GM23338 (cell line): ENCODE measurements at regions not wholly inside any gene's neighbourhood (a gene's known extent, or its start where the extent isn't known, plus 50 kb on each side); places are given as distances from the start of the nearest gene placed in this dataset.
A peak's percentile ranks its signal among the peaks of the same experiment; 100 is the strongest.

Source experiments
- ATAC-seq: fragments of 200-7000 bp; cut with Tn5 transposase; 3 replicates; pipeline ENCODE4 v1.9.1; 2020
- DNase-seq: peaks from one replicate; pipeline ENCODE4 v3.0.0-alpha.2; 2015; ENCODE audit warnings: low spot score
- H2AFZ ChIP-seq: fragments of 200-600 bp; sonication (generic); 2 replicates; pipeline ENCODE4 v1.8.0; 2016; ENCODE audit warnings: antibody characterized with exemption, mild to moderate bottlenecking, moderate library complexity
- H3F3A ChIP-seq: fragments of 200-600 bp; sonication (generic); replicated peaks from 2 replicates; pipeline ENCODE4 v1.8.0; 2017; ENCODE audit warnings: antibody characterized with exemption, mixed run types, low read depth
- H3K27ac ChIP-seq: fragments of 200-600 bp; sonication (generic); 2 replicates; pipeline ENCODE4 v1.6.1; 2016; ENCODE audit warnings: low read depth
- H3K27me3 ChIP-seq: fragments of 200-600 bp; sonication (generic); 2 replicates; pipeline ENCODE4 v1.8.0; 2016; ENCODE audit warnings: mild to moderate bottlenecking, mixed run types, moderate library complexity; ENCODE audit not compliant: insufficient read depth
- H3K36me3 ChIP-seq: fragments of 200-600 bp; sonication (generic); 2 replicates; pipeline ENCODE4 v1.8.0; 2016; ENCODE audit warnings: mild to moderate bottlenecking; ENCODE audit not compliant: insufficient read depth
- H3K4me1 ChIP-seq: fragments of 200-600 bp; sonication (generic); 2 replicates; pipeline ENCODE4 v1.8.0; 2016; ENCODE audit warnings: mild to moderate bottlenecking, moderate library complexity; ENCODE audit not compliant: insufficient read depth
- H3K4me2 ChIP-seq: fragments of 200-600 bp; sonication (generic); 2 replicates; pipeline ENCODE4 v1.7.1; 2017; ENCODE audit warnings: mixed run types
- H3K4me3 ChIP-seq: fragments of 200-600 bp; sonication (generic); 2 replicates; pipeline ENCODE4 v1.6.1; 2016; ENCODE audit warnings: mixed run types
- H3K79me2 ChIP-seq: fragments of 200-600 bp; sonication (generic); replicated peaks from 2 replicates; pipeline ENCODE4 v1.8.0; 2017; ENCODE audit warnings: mild to moderate bottlenecking; ENCODE audit not compliant: insufficient read depth
- H3K9me2 ChIP-seq: fragments of 200-600 bp; sonication (generic); 2 replicates; pipeline ENCODE4 v1.8.0; 2017; ENCODE audit not compliant: insufficient read depth
- H4K20me1 ChIP-seq: fragments of 200-600 bp; sonication (generic); replicated peaks from 2 replicates; pipeline ENCODE4 v1.8.0; 2017; ENCODE audit warnings: mild to moderate bottlenecking; ENCODE audit not compliant: insufficient read depth
- H3K27ac Mint-ChIP-seq: 2 replicates; pipeline ENCODE4 v1.8.0; 2020; ENCODE audit warnings: inconsistent platforms, mild to moderate bottlenecking, moderate library complexity, mixed read lengths
- H3K27me3 Mint-ChIP-seq: 3 replicates; pipeline ENCODE4 v1.8.0; 2022; ENCODE audit warnings: low read depth, mild to moderate bottlenecking, moderate library complexity, mixed read lengths, inconsistent platforms; ENCODE audit not compliant: insufficient read depth, poor library complexity
- H3K36me3 Mint-ChIP-seq: 3 replicates; pipeline ENCODE4 v1.8.0; 2021; ENCODE audit warnings: low read depth, mild to moderate bottlenecking, inconsistent platforms, moderate library complexity, mixed read lengths
- H3K4me1 Mint-ChIP-seq: 3 replicates; pipeline ENCODE4 v1.8.0; 2020; ENCODE audit warnings: mild to moderate bottlenecking, inconsistent platforms, mixed read lengths
- H3K4me3 Mint-ChIP-seq: 3 replicates; pipeline ENCODE4 v1.8.0; 2021; ENCODE audit warnings: moderate library complexity, mild to moderate bottlenecking, inconsistent platforms, mixed read lengths
- H3K9me3 Mint-ChIP-seq: 3 replicates; pipeline ENCODE4 v1.8.0; 2020; ENCODE audit warnings: moderate library complexity, mild to moderate bottlenecking, inconsistent platforms, mixed read lengths
- CREB1 ChIP-seq: fragments of 250-450 bp; sonication (Bioruptor Pico); IDR thresholded peaks from 2 replicates; pipeline ENCODE4 v1.5.0; 2020; ENCODE audit warnings: low read depth, mild to moderate bottlenecking, moderate library complexity
- CTCF ChIP-seq, 2 experiments: fragments of 200-600 bp in 1 of 2; sonication (generic) in 1 of 2; conservative IDR thresholded peaks; 2 replicates each; pipeline versions ENCODE4 v1.5.1 to v1.6.1; 2016 to 2017; ENCODE audit warnings: antibody characterized with exemption in 2 of 2, low read depth in 2 of 2, mild to moderate bottlenecking in 2 of 2, moderate library complexity in 1 of 2
- EZH2phosphoT487 ChIP-seq: fragments of 200-600 bp; sonication (generic); IDR thresholded peaks from one replicate; pipeline ENCODE4 v1.8.1; 2018; ENCODE audit warnings: antibody characterized with exemption; ENCODE audit not compliant: unreplicated experiment
- JUNB ChIP-seq: IDR thresholded peaks from one replicate; pipeline ENCODE4 v1.6.1; 2016; ENCODE audit warnings: antibody characterized with exemption; ENCODE audit not compliant: unreplicated experiment
- NANOG ChIP-seq: IDR thresholded peaks from 2 replicates; pipeline ENCODE4 v1.6.1; 2016; ENCODE audit warnings: antibody characterized with exemption, borderline replicate concordance
- POLR2AphosphoS5 ChIP-seq: IDR thresholded peaks from 2 replicates; pipeline ENCODE4 v1.6.1; 2016; ENCODE audit warnings: antibody characterized with exemption, low read depth
- STAT1 ChIP-seq: IDR thresholded peaks from one replicate; pipeline ENCODE4 v1.6.1; 2016; ENCODE audit warnings: antibody characterized with exemption; ENCODE audit not compliant: unreplicated experiment
- ZNF114 ChIP-seq: fragments of 250-450 bp; sonication (Bioruptor Pico); IDR thresholded peaks from 2 replicates; pipeline ENCODE4 v1.5.0; 2020; ENCODE audit warnings: mild to moderate bottlenecking, moderate library complexity
- TF ChIP-seq, protein P1 (sequence below): fragments of 250-450 bp; sonication (Bioruptor Pico); IDR thresholded peaks from 2 replicates; pipeline ENCODE4 v1.5.0; 2020; ENCODE audit warnings: mild to moderate bottlenecking, moderate library complexity
- TF ChIP-seq, protein P2 (sequence below): IDR thresholded peaks from one replicate; pipeline ENCODE4 v1.6.1; 2018; ENCODE audit warnings: antibody characterized with exemption; ENCODE audit not compliant: unreplicated experiment

GRCh38 chr6:47423079-47423478 is 54.5 kb upstream of the CD2AP start:
- Mint-ChIP-seq H3K27me3 (peaks cover 2% of the 10 kb centered on the region), H3K4me3 (no peak overlapping the region), H3K9me3 (peaks cover 24% of the 10 kb centered on the region), H3K27ac (no peak overlapping the region), H3K4me1 (peaks cover 3% of the 10 kb centered on the region), H3K36me3 (peaks cover 26% of the 10 kb centered on the region)
- no peaks in the 10 kb centered on the region for H4K20me1 ChIP-seq
- H3K27ac ChIP-seq, result no peak overlapping the region
- H3K4me2 ChIP-seq, result no peak overlapping the region
- H3K79me2 ChIP-seq, result no peaks in the 10 kb centered on the region
- no peak overlapping the region for H2AFZ ChIP-seq
- no peaks in the 10 kb centered on the region for H3K4me1 ChIP-seq
- H3K9me2 ChIP-seq, result peaks cover 17% of the 10 kb centered on the region; the same call in 1 of the 2 replicates
- no peak for DNase-seq
- no peak overlapping the region for H3K4me3 ChIP-seq
- TF ChIP-seq CREB1, result no peak
- 0 out of 2 replicates have a peak, but pooled peaks cover 3% of the 10 kb centered on the region for H3K36me3 ChIP-seq
- H3K27me3 ChIP-seq, result no peaks in the 10 kb centered on the region
- no peak for ATAC-seq
- no peaks in the 10 kb centered on the region; the same call in 1 of the 2 replicates for H3F3A ChIP-seq

DNA sequence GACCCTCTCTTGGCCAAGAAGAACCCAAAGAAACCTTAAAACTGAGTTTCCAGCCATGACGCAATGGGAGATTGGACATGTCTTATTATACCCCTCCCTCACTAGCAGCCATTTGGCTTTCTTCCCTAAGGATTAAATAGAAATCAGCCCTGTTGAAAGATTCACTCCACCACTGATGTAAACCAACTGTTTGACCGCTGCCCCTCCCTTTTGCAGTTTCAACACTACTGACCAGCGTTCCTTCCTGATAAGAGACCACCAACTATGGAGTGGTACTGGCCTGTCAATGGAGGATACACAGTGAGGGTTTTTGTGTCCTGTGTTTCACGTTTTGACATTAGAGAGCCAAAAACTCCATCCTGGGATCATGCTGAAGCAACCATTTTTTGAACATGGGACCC is 53.2 kb upstream of the CD2AP start:
- peaks cover 12% of the 10 kb centered on the region for H3K4me1 Mint-ChIP-seq
- H3K4me1 ChIP-seq, result peaks cover 5% of the 10 kb centered on the region
- no peak overlapping the region for H3K27ac Mint-ChIP-seq
- H3K9me2 ChIP-seq, result peaks cover 20% of the 10 kb centered on the region; the same call in 1 of the 2 replicates
- peaks cover 38% of the 10 kb centered on the region for H3K36me3 Mint-ChIP-seq
- H3K4me2 ChIP-seq, result no peak overlapping the region
- no peak for DNase-seq
- H3K27me3 Mint-ChIP-seq, result peaks cover 5% of the 10 kb centered on the region
- no peaks in the 10 kb centered on the region for H4K20me1 ChIP-seq
- no peak overlapping the region for H3K27ac ChIP-seq
- H3K9me3 Mint-ChIP-seq, result peaks cover 36% of the 10 kb centered on the region
- H3K27me3 ChIP-seq, result no peaks in the 10 kb centered on the region
- H3K36me3 ChIP-seq, result 0 out of 2 replicates have a peak, but pooled peaks cover 3% of the 10 kb centered on the region
- H3K79me2 ChIP-seq, result no peaks in the 10 kb centered on the region
- H3F3A ChIP-seq, result peaks cover 5% of the 10 kb centered on the region; the same call in 1 of the 2 replicates
- H3K4me3 ChIP-seq, result no peak overlapping the region
- H3K4me3 Mint-ChIP-seq, result no peak overlapping the region
- ATAC-seq, result no peak
- H2AFZ ChIP-seq, result 0 out of 2 replicates have a peak overlapping the region, but pooled peaks have one; percentile 8
- TF ChIP-seq STAT1, result no peak
- TF ChIP-seq CTCF (conservative IDR thresholded peaks at IDR 0.05; ENCODE audit: low read depth in 2 of 2), result no peak
- TF ChIP-seq, protein P1, sequence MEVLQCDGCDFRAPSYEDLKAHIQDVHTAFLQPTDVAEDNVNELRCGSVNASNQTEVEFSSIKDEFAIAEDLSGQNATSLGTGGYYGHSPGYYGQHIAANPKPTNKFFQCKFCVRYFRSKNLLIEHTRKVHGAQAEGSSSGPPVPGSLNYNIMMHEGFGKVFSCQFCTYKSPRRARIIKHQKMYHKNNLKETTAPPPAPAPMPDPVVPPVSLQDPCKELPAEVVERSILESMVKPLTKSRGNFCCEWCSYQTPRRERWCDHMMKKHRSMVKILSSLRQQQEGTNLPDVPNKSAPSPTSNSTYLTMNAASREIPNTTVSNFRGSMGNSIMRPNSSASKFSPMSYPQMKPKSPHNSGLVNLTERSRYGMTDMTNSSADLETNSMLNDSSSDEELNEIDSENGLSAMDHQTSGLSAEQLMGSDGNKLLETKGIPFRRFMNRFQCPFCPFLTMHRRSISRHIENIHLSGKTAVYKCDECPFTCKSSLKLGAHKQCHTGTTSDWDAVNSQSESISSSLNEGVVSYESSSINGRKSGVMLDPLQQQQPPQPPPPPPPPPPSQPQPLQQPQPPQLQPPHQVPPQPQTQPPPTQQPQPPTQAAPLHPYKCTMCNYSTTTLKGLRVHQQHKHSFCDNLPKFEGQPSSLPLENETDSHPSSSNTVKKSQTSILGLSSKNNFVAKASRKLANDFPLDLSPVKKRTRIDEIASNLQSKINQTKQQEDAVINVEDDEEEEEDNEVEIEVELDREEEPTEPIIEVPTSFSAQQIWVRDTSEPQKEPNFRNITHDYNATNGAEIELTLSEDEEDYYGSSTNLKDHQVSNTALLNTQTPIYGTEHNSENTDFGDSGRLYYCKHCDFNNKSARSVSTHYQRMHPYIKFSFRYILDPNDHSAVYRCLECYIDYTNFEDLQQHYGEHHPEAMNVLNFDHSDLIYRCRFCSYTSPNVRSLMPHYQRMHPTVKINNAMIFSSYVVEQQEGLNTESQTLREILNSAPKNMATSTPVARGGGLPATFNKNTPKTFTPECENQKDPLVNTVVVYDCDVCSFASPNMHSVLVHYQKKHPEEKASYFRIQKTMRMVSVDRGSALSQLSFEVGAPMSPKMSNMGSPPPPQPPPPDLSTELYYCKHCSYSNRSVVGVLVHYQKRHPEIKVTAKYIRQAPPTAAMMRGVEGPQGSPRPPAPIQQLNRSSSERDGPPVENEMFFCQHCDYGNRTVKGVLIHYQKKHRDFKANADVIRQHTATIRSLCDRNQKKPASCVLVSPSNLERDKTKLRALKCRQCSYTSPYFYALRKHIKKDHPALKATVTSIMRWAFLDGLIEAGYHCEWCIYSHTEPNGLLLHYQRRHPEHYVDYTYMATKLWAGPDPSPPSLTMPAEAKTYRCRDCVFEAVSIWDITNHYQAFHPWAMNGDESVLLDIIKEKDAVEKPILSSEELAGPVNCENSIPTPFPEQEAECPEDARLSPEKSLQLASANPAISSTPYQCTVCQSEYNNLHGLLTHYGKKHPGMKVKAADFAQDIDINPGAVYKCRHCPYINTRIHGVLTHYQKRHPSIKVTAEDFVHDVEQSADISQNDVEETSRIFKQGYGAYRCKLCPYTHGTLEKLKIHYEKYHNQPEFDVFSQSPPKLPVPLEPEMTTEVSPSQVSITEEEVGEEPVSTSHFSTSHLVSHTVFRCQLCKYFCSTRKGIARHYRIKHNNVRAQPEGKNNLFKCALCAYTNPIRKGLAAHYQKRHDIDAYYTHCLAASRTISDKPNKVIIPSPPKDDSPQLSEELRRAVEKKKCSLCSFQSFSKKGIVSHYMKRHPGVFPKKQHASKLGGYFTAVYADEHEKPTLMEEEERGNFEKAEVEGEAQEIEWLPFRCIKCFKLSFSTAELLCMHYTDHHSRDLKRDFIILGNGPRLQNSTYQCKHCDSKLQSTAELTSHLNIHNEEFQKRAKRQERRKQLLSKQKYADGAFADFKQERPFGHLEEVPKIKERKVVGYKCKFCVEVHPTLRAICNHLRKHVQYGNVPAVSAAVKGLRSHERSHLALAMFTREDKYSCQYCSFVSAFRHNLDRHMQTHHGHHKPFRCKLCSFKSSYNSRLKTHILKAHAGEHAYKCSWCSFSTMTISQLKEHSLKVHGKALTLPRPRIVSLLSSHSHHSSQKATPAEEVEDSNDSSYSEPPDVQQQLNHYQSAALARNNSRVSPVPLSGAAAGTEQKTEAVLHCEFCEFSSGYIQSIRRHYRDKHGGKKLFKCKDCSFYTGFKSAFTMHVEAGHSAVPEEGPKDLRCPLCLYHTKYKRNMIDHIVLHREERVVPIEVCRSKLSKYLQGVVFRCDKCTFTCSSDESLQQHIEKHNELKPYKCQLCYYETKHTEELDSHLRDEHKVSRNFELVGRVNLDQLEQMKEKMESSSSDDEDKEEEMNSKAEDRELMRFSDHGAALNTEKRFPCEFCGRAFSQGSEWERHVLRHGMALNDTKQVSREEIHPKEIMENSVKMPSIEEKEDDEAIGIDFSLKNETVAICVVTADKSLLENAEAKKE (CRISPR knock-in tag), result no peak
- TF ChIP-seq, protein P2, sequence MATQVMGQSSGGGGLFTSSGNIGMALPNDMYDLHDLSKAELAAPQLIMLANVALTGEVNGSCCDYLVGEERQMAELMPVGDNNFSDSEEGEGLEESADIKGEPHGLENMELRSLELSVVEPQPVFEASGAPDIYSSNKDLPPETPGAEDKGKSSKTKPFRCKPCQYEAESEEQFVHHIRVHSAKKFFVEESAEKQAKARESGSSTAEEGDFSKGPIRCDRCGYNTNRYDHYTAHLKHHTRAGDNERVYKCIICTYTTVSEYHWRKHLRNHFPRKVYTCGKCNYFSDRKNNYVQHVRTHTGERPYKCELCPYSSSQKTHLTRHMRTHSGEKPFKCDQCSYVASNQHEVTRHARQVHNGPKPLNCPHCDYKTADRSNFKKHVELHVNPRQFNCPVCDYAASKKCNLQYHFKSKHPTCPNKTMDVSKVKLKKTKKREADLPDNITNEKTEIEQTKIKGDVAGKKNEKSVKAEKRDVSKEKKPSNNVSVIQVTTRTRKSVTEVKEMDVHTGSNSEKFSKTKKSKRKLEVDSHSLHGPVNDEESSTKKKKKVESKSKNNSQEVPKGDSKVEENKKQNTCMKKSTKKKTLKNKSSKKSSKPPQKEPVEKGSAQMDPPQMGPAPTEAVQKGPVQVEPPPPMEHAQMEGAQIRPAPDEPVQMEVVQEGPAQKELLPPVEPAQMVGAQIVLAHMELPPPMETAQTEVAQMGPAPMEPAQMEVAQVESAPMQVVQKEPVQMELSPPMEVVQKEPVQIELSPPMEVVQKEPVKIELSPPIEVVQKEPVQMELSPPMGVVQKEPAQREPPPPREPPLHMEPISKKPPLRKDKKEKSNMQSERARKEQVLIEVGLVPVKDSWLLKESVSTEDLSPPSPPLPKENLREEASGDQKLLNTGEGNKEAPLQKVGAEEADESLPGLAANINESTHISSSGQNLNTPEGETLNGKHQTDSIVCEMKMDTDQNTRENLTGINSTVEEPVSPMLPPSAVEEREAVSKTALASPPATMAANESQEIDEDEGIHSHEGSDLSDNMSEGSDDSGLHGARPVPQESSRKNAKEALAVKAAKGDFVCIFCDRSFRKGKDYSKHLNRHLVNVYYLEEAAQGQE, result no peak
- no peak for TF ChIP-seq ZNF114
- TF ChIP-seq NANOG, result no peak
- no peak for TF ChIP-seq JUNB
- TF ChIP-seq EZH2phosphoT487, result no peak
- no peak for TF ChIP-seq POLR2AphosphoS5
